ENCODE measurements at regions not wholly inside any gene's neighbourhood (a gene's known extent, or its start where the extent isn't known, plus 50 kb on each side); places are given as distances from the start of the nearest gene placed in this dataset.

GRCh38 chrX:106284431-106285025 lies 116.4 kb downstream of the PWWP3B start:
- TF ChIP-seq CTCF (IDR thresholded peaks at IDR 0.05) (no peak), POLR2A (IDR thresholded peaks at IDR 0.05) (no peak)

All from uterus (tissue), 2 donors.